ENCODE measurements at regions not wholly inside any gene's neighbourhood (a gene's known extent, or its start where the extent isn't known, plus 50 kb on each side); places are given as distances from the start of the nearest gene placed in this dataset.
"Not testable (repeated sequence)": the region's sequence is repeated elsewhere in the genome, so short reads cannot be mapped to it uniquely, and the experiment has no call there.

GRCh38 chr2:144624451-144624850 lies 104.5 kb upstream of the ZEB2 start:
- Mint-ChIP-seq H3K36me3 (ENCODE audit: low read depth) (peaks cover 8% of the 10 kb centered on the region), H3K27ac (ENCODE audit: unreplicated experiment) (no peak overlapping the region), H3K4me3 (ENCODE audit: unreplicated experiment) (no peak overlapping the region), H3K4me1 (ENCODE audit: low read depth) (peaks cover 3% of the 10 kb centered on the region), H3K27me3 (ENCODE audit: low read depth) (no peaks in the 10 kb centered on the region), H3K9me3 (ENCODE audit: low read depth) (peaks cover 15% of the 10 kb centered on the region)
- no peak for DNase-seq (ENCODE audit: low spot score)
- no peak for TF ChIP-seq CTCF (IDR thresholded peaks at IDR 0.05)

DNA sequence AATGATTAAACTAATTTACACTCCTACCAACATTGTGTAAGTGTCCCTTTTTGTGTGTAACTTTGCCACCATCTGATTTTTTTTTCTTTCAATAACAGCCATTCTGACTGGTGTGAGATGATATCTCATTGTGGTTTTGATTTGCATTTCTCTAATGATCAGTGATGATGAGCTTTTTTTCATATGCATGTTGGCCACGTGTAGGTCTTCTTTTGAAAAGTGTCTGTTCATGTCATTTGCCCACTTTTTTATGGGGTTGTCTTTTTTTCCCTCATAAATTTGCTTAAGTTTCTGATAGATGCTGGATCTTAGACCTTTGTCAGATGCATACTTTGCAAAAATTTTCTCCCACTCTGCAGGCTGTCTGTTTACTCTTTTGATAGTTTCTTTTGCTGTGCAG lies 102.5 kb upstream of the ZEB2 start:
- not testable (repeated sequence) for H3K4me3 Mint-ChIP-seq (ENCODE audit: unreplicated experiment); H3K4me1 Mint-ChIP-seq (ENCODE audit: low read depth); H3K27ac Mint-ChIP-seq (ENCODE audit: unreplicated experiment); H3K27me3 Mint-ChIP-seq (ENCODE audit: low read depth); DNase-seq (ENCODE audit: low spot score); H3K36me3 Mint-ChIP-seq (ENCODE audit: low read depth)
- peaks cover 15% of the 10 kb centered on the region for H3K9me3 Mint-ChIP-seq (ENCODE audit: low read depth)

GRCh38 chr2:144621266-144621665 lies 101.3 kb upstream of the ZEB2 start:
- Mint-ChIP-seq H3K4me1 (ENCODE audit: low read depth) (peaks cover 3% of the 10 kb centered on the region), H3K4me3 (ENCODE audit: unreplicated experiment) (no peak overlapping the region), H3K27ac (ENCODE audit: unreplicated experiment) (no peak overlapping the region), H3K27me3 (ENCODE audit: low read depth) (no peaks in the 10 kb centered on the region), H3K36me3 (ENCODE audit: low read depth) (peaks cover 8% of the 10 kb centered on the region), H3K9me3 (ENCODE audit: low read depth) (peaks cover 15% of the 10 kb centered on the region)
- TF ChIP-seq CTCF (IDR thresholded peaks at IDR 0.05), result no peak
- no peak for DNase-seq (ENCODE audit: low spot score)

DNA sequence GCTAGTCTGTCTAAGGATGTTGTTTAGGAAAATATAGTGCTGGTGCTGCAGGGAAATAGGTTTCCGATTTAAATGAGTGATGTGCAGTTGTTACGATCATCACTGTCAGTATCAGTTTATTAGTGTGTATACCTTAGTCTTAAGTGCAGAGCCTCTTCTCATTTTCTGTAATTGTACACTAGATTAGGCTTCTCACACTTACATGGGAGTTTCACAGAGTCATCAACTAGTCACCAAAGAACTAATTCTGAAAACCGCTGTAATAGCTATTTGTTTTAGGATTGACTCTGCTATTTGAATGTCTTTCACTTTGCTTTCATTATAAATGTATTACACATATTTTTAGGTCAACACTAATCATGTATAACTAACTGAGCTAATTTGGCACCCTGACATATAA lies 99.8 kb upstream of the ZEB2 start:
- Mint-ChIP-seq H3K27me3 (ENCODE audit: low read depth) (no peaks in the 10 kb centered on the region), H3K36me3 (ENCODE audit: low read depth) (peaks cover 8% of the 10 kb centered on the region), H3K4me1 (ENCODE audit: low read depth) (no peaks in the 10 kb centered on the region), H3K4me3 (ENCODE audit: unreplicated experiment) (no peak overlapping the region), H3K9me3 (ENCODE audit: low read depth) (peaks cover 18% of the 10 kb centered on the region), H3K27ac (ENCODE audit: unreplicated experiment) (no peak overlapping the region)
- no peak for DNase-seq (ENCODE audit: low spot score)
- TF ChIP-seq CTCF (IDR thresholded peaks at IDR 0.05), result no peak

- not testable (repeated sequence) for H3K36me3 Mint-ChIP-seq (ENCODE audit: low read depth); H3K27me3 Mint-ChIP-seq (ENCODE audit: low read depth); H3K4me3 Mint-ChIP-seq (ENCODE audit: unreplicated experiment); H3K4me1 Mint-ChIP-seq (ENCODE audit: low read depth); DNase-seq (ENCODE audit: low spot score); H3K27ac Mint-ChIP-seq (ENCODE audit: unreplicated experiment)
- H3K9me3 Mint-ChIP-seq (ENCODE audit: low read depth), result peaks cover 13% of the 10 kb centered on the region
These were observed 97.3 kb upstream of the ZEB2 start for GRCh38 chr2:144617171-144617570.

- Mint-ChIP-seq H3K4me3 (ENCODE audit: unreplicated experiment) (no peak overlapping the region), H3K36me3 (ENCODE audit: low read depth) (no peaks in the 10 kb centered on the region), H3K27ac (ENCODE audit: unreplicated experiment) (no peak overlapping the region), H3K4me1 (ENCODE audit: low read depth) (no peaks in the 10 kb centered on the region), H3K27me3 (ENCODE audit: low read depth) (no peaks in the 10 kb centered on the region), H3K9me3 (ENCODE audit: low read depth) (peaks cover 6% of the 10 kb centered on the region)
- no peak for TF ChIP-seq CTCF (IDR thresholded peaks at IDR 0.05)
- DNase-seq (ENCODE audit: low spot score), result no peak
These were observed 96.1 kb upstream of the ZEB2 start for GRCh38 chr2:144615866-144616565.
